ENCODE measurements at regions not wholly inside any gene's neighbourhood (a gene's known extent, or its start where the extent isn't known, plus 50 kb on each side); places are given as distances from the start of the nearest gene placed in this dataset.
"Not testable (repeated sequence)": the region's sequence is repeated elsewhere in the genome, so short reads cannot be mapped to it uniquely, and the experiment has no call there.

DNA sequence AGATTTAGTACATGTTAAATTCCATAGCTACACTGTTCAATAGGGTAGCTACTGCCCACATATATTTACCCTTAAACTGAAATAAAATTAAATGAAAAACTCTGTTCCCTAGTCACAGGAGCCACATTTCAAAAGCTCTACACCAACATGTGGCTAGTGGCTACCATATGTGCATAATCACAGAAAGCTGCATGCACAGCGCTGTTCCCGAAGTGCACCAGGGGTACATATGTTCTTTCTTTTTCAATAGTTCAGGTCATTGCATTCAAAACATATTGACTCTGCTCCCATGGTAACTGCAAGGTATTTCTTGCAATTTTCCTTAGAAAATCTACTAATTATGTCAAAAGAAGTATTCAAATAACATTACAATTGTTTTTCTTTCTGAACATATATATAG, 591.2 kb downstream of the PDHA2 start:
- no peak for DNase-seq (ENCODE audit: low spot score)

DNA sequence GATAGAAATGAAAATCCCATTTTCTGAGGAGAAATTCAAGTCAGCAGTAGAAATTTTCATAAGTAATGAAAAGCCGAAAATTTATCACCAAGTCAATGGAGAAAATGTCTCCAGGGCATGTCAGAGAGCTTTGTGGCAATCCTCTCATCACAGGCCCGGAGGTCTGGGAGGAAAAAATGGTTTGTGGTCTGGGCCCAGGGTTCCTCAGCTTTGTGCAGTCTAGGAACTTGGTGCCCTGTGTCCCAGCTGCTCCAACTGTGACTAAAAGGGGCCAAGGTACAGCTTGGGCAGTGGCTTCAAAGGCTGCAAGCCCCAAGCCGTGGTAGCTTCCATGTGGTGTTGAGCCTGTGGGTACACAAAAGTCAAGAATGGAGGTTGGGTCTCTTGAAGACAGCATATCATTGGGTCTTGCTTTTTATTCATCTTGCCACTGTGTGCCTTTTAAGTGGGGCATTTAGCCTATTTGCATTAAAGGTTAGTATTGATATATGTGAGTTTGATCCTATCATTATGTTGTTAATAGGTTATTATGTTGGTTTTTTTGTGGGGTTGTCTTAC, 608.5 kb downstream of the PDHA2 start:
- WGBS = 48% methylated on average over 3 of the region's 3 CpGs
- Histone ChIP-seq H3K9me3 (ENCODE audit: control insufficient read depth in 4 of 4, low read length in 3 of 4) (peaks cover 2 to 8% (median 5%) of the 10 kb centered on the region in 4 donors), H3K9ac (ENCODE audit: low read depth in 1 of 2, low read length in 2 of 2) (no peak overlapping the region), H3K27me3 (ENCODE audit: control insufficient read depth in 4 of 4, insufficient read depth in 4 of 4, low read length in 3 of 4) (no peaks in the 10 kb centered on the region), H3K27ac (ENCODE audit: low read depth in 1 of 2, low read length in 2 of 2) (no peak overlapping the region), H3K36me3 (ENCODE audit: control insufficient read depth in 4 of 4, insufficient read depth in 3 of 4, low read depth in 1 of 4, low read length in 3 of 4) (no peaks in the 10 kb centered on the region), H3K4me3 (ENCODE audit: low read depth in 1 of 3, low read length in 3 of 3) (no peak overlapping the region), H3K4me1 (ENCODE audit: control insufficient read depth in 4 of 4, insufficient read depth in 4 of 4, low read length in 3 of 4) (no peaks in the 10 kb centered on the region)
- no peak for DNase-seq (ENCODE audit: low spot score)
- TF ChIP-seq YY1 (IDR thresholded peaks at IDR 0.05) (no peak), FOXA2 (IDR thresholded peaks at IDR 0.05) (no peak), SP1 (IDR thresholded peaks at IDR 0.05) (no peak), MAX (IDR thresholded peaks at IDR 0.05) (no peak), FOXA1 (IDR thresholded peaks at IDR 0.05) (no peak)
- TF ChIP-seq, protein P1, sequence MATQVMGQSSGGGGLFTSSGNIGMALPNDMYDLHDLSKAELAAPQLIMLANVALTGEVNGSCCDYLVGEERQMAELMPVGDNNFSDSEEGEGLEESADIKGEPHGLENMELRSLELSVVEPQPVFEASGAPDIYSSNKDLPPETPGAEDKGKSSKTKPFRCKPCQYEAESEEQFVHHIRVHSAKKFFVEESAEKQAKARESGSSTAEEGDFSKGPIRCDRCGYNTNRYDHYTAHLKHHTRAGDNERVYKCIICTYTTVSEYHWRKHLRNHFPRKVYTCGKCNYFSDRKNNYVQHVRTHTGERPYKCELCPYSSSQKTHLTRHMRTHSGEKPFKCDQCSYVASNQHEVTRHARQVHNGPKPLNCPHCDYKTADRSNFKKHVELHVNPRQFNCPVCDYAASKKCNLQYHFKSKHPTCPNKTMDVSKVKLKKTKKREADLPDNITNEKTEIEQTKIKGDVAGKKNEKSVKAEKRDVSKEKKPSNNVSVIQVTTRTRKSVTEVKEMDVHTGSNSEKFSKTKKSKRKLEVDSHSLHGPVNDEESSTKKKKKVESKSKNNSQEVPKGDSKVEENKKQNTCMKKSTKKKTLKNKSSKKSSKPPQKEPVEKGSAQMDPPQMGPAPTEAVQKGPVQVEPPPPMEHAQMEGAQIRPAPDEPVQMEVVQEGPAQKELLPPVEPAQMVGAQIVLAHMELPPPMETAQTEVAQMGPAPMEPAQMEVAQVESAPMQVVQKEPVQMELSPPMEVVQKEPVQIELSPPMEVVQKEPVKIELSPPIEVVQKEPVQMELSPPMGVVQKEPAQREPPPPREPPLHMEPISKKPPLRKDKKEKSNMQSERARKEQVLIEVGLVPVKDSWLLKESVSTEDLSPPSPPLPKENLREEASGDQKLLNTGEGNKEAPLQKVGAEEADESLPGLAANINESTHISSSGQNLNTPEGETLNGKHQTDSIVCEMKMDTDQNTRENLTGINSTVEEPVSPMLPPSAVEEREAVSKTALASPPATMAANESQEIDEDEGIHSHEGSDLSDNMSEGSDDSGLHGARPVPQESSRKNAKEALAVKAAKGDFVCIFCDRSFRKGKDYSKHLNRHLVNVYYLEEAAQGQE (IDR thresholded peaks at IDR 0.05) = no peak

More for the DNA sequence above, 591.2 kb downstream of the PDHA2 start:
- Histone ChIP-seq H3K4me3 (ENCODE audit: low read depth in 1 of 3, low read length in 3 of 3) (no peak overlapping the region), H3K4me1 (ENCODE audit: control insufficient read depth in 4 of 4, insufficient read depth in 4 of 4, low read length in 3 of 4) (no peaks in the 10 kb centered on the region), H3K27me3 (ENCODE audit: control insufficient read depth in 4 of 4, insufficient read depth in 4 of 4, low read length in 3 of 4) (no peaks in the 10 kb centered on the region), H3K36me3 (ENCODE audit: control insufficient read depth in 4 of 4, insufficient read depth in 3 of 4, low read depth in 1 of 4, low read length in 3 of 4) (no peaks in the 10 kb centered on the region), H3K27ac (ENCODE audit: low read depth in 1 of 2, low read length in 2 of 2) (no peak overlapping the region), H3K9me3 (ENCODE audit: control insufficient read depth in 4 of 4, low read length in 3 of 4) (no peaks in the 10 kb centered on the region), H3K9ac (ENCODE audit: low read depth in 1 of 2, low read length in 2 of 2) (no peak overlapping the region)
- 91% methylated on average over 2 of the region's 2 CpGs for WGBS
- TF ChIP-seq HNF4G (IDR thresholded peaks at IDR 0.05) (no peak), HNF4A (conservative IDR thresholded peaks at IDR 0.05) (no peak)

DNA sequence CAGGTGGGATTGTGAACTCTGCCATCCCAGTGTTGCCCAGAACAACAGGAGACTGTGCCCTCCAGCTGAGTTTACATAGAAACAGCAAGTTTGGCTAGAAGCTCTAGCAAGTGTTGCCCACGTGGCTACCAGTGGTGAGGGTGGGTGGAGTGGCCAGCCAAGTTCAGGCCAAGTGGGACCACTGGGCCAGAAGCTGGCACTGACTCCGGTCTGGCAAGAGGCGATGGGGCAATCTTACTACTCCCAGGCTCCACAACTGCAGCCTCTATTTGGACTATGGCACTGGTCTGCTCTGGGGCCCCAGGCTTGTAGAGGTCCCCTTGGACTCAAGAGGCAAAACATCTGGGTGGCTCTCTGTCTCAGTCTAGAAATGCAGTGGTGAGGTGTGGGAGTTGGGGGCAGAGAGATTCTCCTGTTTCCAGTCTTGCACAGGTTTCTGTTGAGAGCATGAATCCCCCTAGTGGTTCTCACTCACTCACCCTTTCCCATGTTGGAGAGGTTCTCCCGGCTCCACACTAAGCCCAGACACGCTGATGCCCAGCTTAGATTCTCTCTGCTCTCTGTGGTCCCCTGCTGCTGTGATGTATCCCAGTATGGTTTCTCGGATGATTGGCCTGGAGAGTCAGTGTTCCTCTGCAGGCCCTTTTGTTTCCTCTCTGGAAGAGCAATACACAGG, 615.3 kb downstream of the PDHA2 start:
- Histone ChIP-seq H3K27ac (ENCODE audit: low read depth in 1 of 2, low read length in 2 of 2) (no peak overlapping the region), H3K27me3 (ENCODE audit: control insufficient read depth in 4 of 4, insufficient read depth in 4 of 4, low read length in 3 of 4) (no peaks in the 10 kb centered on the region), H3K36me3 (ENCODE audit: control insufficient read depth in 4 of 4, insufficient read depth in 3 of 4, low read depth in 1 of 4, low read length in 3 of 4) (no peaks in the 10 kb centered on the region), H3K4me1 (ENCODE audit: control insufficient read depth in 4 of 4, insufficient read depth in 4 of 4, low read length in 3 of 4) (no peaks in the 10 kb centered on the region), H3K9me3 (ENCODE audit: control insufficient read depth in 4 of 4, low read length in 3 of 4) (peaks cover 0 to 3% (median under 1%) of the 10 kb centered on the region in 4 donors), H3K4me3 (ENCODE audit: low read depth in 1 of 3, low read length in 3 of 3) (no peak overlapping the region), H3K9ac (ENCODE audit: low read depth in 1 of 2, low read length in 2 of 2) (no peak overlapping the region)
- DNase-seq (ENCODE audit: low spot score) = no peak
- 75% methylated on average over 6 of the region's 6 CpGs for WGBS
- no peak for TF ChIP-seq RXRA (IDR thresholded peaks at IDR 0.05)
- no peak for TF ChIP-seq GABPA (IDR thresholded peaks at IDR 0.05 in 1 of 2, conservative IDR thresholded peaks at IDR 0.05 in 1 of 2)
- TF ChIP-seq NR2F2 (IDR thresholded peaks at IDR 0.05) = no peak
- TF ChIP-seq HNF4G (IDR thresholded peaks at IDR 0.05) = no peak
- TF ChIP-seq, protein P2, sequence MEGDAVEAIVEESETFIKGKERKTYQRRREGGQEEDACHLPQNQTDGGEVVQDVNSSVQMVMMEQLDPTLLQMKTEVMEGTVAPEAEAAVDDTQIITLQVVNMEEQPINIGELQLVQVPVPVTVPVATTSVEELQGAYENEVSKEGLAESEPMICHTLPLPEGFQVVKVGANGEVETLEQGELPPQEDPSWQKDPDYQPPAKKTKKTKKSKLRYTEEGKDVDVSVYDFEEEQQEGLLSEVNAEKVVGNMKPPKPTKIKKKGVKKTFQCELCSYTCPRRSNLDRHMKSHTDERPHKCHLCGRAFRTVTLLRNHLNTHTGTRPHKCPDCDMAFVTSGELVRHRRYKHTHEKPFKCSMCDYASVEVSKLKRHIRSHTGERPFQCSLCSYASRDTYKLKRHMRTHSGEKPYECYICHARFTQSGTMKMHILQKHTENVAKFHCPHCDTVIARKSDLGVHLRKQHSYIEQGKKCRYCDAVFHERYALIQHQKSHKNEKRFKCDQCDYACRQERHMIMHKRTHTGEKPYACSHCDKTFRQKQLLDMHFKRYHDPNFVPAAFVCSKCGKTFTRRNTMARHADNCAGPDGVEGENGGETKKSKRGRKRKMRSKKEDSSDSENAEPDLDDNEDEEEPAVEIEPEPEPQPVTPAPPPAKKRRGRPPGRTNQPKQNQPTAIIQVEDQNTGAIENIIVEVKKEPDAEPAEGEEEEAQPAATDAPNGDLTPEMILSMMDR (IDR thresholded peaks at IDR 0.05; ENCODE audit: low read depth, low read length, missing input control) = no peak
- TF ChIP-seq HNF4A (conservative IDR thresholded peaks at IDR 0.05) = no peak
- TF ChIP-seq ATF3 (IDR thresholded peaks at IDR 0.05) = no peak
- no peak for TF ChIP-seq SP1 (IDR thresholded peaks at IDR 0.05)
- no peak for TF ChIP-seq RAD21 (IDR thresholded peaks at IDR 0.05)
- TF ChIP-seq FOXA1 (IDR thresholded peaks at IDR 0.05) = no peak
- TF ChIP-seq FOXA2 (IDR thresholded peaks at IDR 0.05) = no peak
- no peak for TF ChIP-seq TAF1 (conservative IDR thresholded peaks at IDR 0.05)
- no peak for TF ChIP-seq MAX (IDR thresholded peaks at IDR 0.05)

DNA sequence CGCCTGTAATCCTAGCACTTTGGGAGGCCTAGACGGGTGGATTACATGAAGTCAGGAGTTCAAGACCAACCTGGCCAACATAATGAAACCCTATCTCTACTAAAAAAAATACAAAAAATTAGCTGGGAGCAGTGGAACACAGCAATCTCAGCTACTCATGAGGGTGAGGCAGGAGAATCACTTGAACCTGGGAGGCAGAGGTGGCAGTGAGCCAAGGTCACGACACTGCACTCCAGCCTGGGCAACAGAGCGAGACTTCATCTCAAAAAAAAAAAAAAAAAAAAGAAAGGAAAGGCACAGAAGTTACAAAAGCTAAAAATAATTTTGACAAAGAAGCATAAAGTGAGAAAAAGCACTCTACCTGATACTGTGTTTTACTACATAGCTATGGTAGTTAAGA, 618.1 kb downstream of the PDHA2 start:
- H3K9me3 ChIP-seq (ENCODE audit: control insufficient read depth in 4 of 4, low read length in 3 of 4); H3K27me3 ChIP-seq (ENCODE audit: control insufficient read depth in 4 of 4, insufficient read depth in 4 of 4, low read length in 3 of 4); H3K27ac ChIP-seq (ENCODE audit: low read depth in 1 of 2, low read length in 2 of 2); H3K9ac ChIP-seq (ENCODE audit: low read depth in 1 of 2, low read length in 2 of 2); H3K4me3 ChIP-seq (ENCODE audit: low read depth in 1 of 3, low read length in 3 of 3); H3K4me1 ChIP-seq (ENCODE audit: control insufficient read depth in 4 of 4, insufficient read depth in 4 of 4, low read length in 3 of 4); DNase-seq (ENCODE audit: low spot score); H3K36me3 ChIP-seq (ENCODE audit: control insufficient read depth in 4 of 4, insufficient read depth in 3 of 4, low read depth in 1 of 4, low read length in 3 of 4): not testable (repeated sequence)
- WGBS = 76% methylated on average over 4 of the region's 4 CpGs

Data from liver (tissue), 8 donors.